H9 (cell line): ENCODE measurements at regions not wholly inside any gene's neighbourhood (a gene's known extent, or its start where the extent isn't known, plus 50 kb on each side); places are given as distances from the start of the nearest gene placed in this dataset.
A peak's percentile ranks its signal among the peaks of the same experiment; 100 is the strongest.

Experiments
- DNase-seq: peaks from one replicate; pipeline ENCODE4 v3.0.0-alpha.2; 2017
- H2AFZ ChIP-seq: one replicate; pipeline ENCODE4 v1.6.1; 2013; ENCODE audit warnings: mild to moderate bottlenecking, low read length, control low read depth, moderate library complexity
- H2AK5ac ChIP-seq: 2 replicates; pipeline ENCODE4 v1.6.1; 2013; ENCODE audit warnings: low read length, control low read depth, mixed read lengths; ENCODE audit not compliant: insufficient read length
- H2BK120ac ChIP-seq: one replicate; pipeline ENCODE4 v1.6.1; 2013; ENCODE audit warnings: low read depth, mild to moderate bottlenecking, low read length, control low read depth, inconsistent platforms; ENCODE audit not compliant: poor library complexity, severe bottlenecking
- H2BK12ac ChIP-seq: 2 replicates; pipeline ENCODE4 v1.6.1; 2013; ENCODE audit warnings: low read length, control low read depth, mixed read lengths, low read depth; ENCODE audit not compliant: insufficient read length
- H2BK15ac ChIP-seq: 2 replicates; pipeline ENCODE4 v1.6.1; 2013; ENCODE audit warnings: low read depth, low read length, control low read depth
- H2BK20ac ChIP-seq: one replicate; pipeline ENCODE4 v1.6.1; 2013; ENCODE audit warnings: low read depth, mild to moderate bottlenecking, low read length, control low read depth, inconsistent platforms; ENCODE audit not compliant: poor library complexity, severe bottlenecking
- H2BK5ac ChIP-seq: 2 replicates; pipeline ENCODE4 v1.6.1; 2013; ENCODE audit warnings: low read length, control low read depth, mixed read lengths; ENCODE audit not compliant: insufficient read length
- H3K14ac ChIP-seq: 2 replicates; pipeline ENCODE4 v1.6.1; 2013; ENCODE audit warnings: low read length, control low read depth; ENCODE audit not compliant: insufficient read depth
- H3K18ac ChIP-seq: 2 replicates; pipeline ENCODE4 v1.6.1; 2013; ENCODE audit warnings: low read depth, mild to moderate bottlenecking, mixed read lengths, low read length, control low read depth; ENCODE audit not compliant: insufficient read length
- H3K23ac ChIP-seq: 2 replicates; pipeline ENCODE4 v1.6.1; 2013; ENCODE audit warnings: low read length, control low read depth, mixed read lengths, low read depth; ENCODE audit not compliant: insufficient read length
- H3K23me2 ChIP-seq: 2 replicates; pipeline ENCODE4 v1.6.1; 2013; ENCODE audit warnings: low read depth, mild to moderate bottlenecking, mixed read lengths, low read length, control low read depth; ENCODE audit not compliant: insufficient read length, poor library complexity, severe bottlenecking
- H3K27ac ChIP-seq: 2 replicates; pipeline ENCODE4 v1.5.1; 2013; ENCODE audit warnings: low read length, control low read depth, mixed read lengths, low read depth; ENCODE audit not compliant: insufficient read length
- H3K27me3 ChIP-seq: 2 replicates; pipeline ENCODE4 v1.6.1; 2013; ENCODE audit warnings: low read length, control low read depth, inconsistent platforms; ENCODE audit not compliant: insufficient read depth
- H3K4ac ChIP-seq: 2 replicates; pipeline ENCODE4 v1.6.1; 2013; ENCODE audit warnings: low read depth, mild to moderate bottlenecking, control low read depth, inconsistent platforms, low read length, moderate library complexity
- H3K4me1 ChIP-seq: 2 replicates; pipeline ENCODE4 v1.6.1; 2013; ENCODE audit warnings: low read length, control low read depth, inconsistent platforms; ENCODE audit not compliant: insufficient read depth
- H3K4me2 ChIP-seq: 2 replicates; pipeline ENCODE4 v1.6.1; 2013; ENCODE audit warnings: low read length, control low read depth, mixed read lengths; ENCODE audit not compliant: insufficient read length, insufficient read depth
- H3K56ac ChIP-seq: 2 replicates; pipeline ENCODE4 v1.6.1; 2013; ENCODE audit warnings: low read depth, mild to moderate bottlenecking, mixed read lengths, low read length, control low read depth; ENCODE audit not compliant: insufficient read length
- H3K79me1 ChIP-seq: 2 replicates; pipeline ENCODE4 v1.6.1; 2013; ENCODE audit warnings: low read depth, mild to moderate bottlenecking, moderate library complexity, low read length, control low read depth, inconsistent platforms; ENCODE audit not compliant: insufficient read depth, poor library complexity, severe bottlenecking
- H3K79me2 ChIP-seq: 2 replicates; pipeline ENCODE4 v1.6.1; 2013; ENCODE audit warnings: low read length, control low read depth, inconsistent platforms; ENCODE audit not compliant: insufficient read depth
- H3K9ac ChIP-seq: 2 replicates; pipeline ENCODE4 v1.6.1; 2013; ENCODE audit warnings: low read length, control low read depth, mixed read lengths; ENCODE audit not compliant: insufficient read length; ENCODE audit errors: extremely low read depth
- H3K9me3 ChIP-seq: one replicate; pipeline ENCODE4 v1.6.1; 2013; ENCODE audit warnings: low read depth, low read length, inconsistent platforms; ENCODE audit not compliant: control insufficient read depth
- H3T11ph ChIP-seq: one replicate; pipeline ENCODE4 v1.6.1; 2013; ENCODE audit warnings: mild to moderate bottlenecking, low read length, control low read depth, inconsistent platforms
- H4K20me1 ChIP-seq: one replicate; pipeline ENCODE4 v1.6.1; 2013; ENCODE audit not compliant: control insufficient read depth, insufficient read length, insufficient read depth
- H4K5ac ChIP-seq: 2 replicates; pipeline ENCODE4 v1.6.1; 2013; ENCODE audit warnings: low read depth, mild to moderate bottlenecking, mixed read lengths, low read length, control low read depth; ENCODE audit not compliant: insufficient read length
- H4K8ac ChIP-seq: replicated peaks from 2 replicates; pipeline ENCODE4 v1.6.1; 2013; ENCODE audit warnings: low read length, control low read depth, mixed read lengths, low read depth; ENCODE audit not compliant: insufficient read length
- H4K91ac ChIP-seq: 2 replicates; pipeline ENCODE4 v1.6.1; 2013; ENCODE audit warnings: low read depth, mild to moderate bottlenecking, moderate library complexity, mixed read lengths, low read length, control low read depth; ENCODE audit not compliant: insufficient read length
- H3K27ac Mint-ChIP-seq, 3 experiments: 2 replicates in 2 of 3; 3 replicates in 1 of 3; pipeline ENCODE4 v1.8.0; 2020 to 2021; ENCODE audit warnings: mixed read lengths in 3 of 3, mild to moderate bottlenecking in 1 of 3, moderate library complexity in 1 of 3
- H3K27me3 Mint-ChIP-seq: 2 replicates; pipeline ENCODE4 v1.8.0; 2021; ENCODE audit warnings: low read depth, mild to moderate bottlenecking, moderate library complexity, mixed read lengths
- H3K36me3 Mint-ChIP-seq, 3 experiments: 2 replicates in 2 of 3; 3 replicates in 1 of 3; pipeline ENCODE4 v1.8.0; 2020 to 2021; ENCODE audit warnings: low read depth in 3 of 3, mixed read lengths in 3 of 3; ENCODE audit not compliant: insufficient read depth in 1 of 3
- H3K4me1 Mint-ChIP-seq, 2 experiments: 2 replicates each; pipeline ENCODE4 v1.8.0; 2020; ENCODE audit warnings: mixed read lengths in 2 of 2
- H3K4me3 Mint-ChIP-seq, 2 experiments: 2 replicates in 1 of 2; 3 replicates in 1 of 2; pipeline ENCODE4 v1.8.0; 2020 to 2021; ENCODE audit warnings: mild to moderate bottlenecking in 2 of 2, mixed read lengths in 2 of 2, moderate library complexity in 1 of 2
- H3K9me3 Mint-ChIP-seq, 2 experiments: 2 replicates in 1 of 2; 3 replicates in 1 of 2; pipeline ENCODE4 v1.8.0; 2020; ENCODE audit warnings: mild to moderate bottlenecking in 2 of 2, mixed read lengths in 2 of 2, moderate library complexity in 1 of 2
- WGBS: extraction: QIAGEN DNeasy Blood & Tissue Kit; methylation state at CpG from one replicate; pipeline ENCODE4 v1.1.7; 2013; ENCODE audit warnings: missing lambda C conversion rate, low lambda C conversion rate, mixed read lengths; ENCODE audit not compliant: insufficient read length; ENCODE audit errors: extremely low coverage; 5-methylcytosine and 5-hydroxymethylcytosine counted together
- TF ChIP-seq, protein P1 (sequence below): fragments of 200-600 bp; sonication (generic); conservative IDR thresholded peaks from 3 replicates; pipeline ENCODE4 v1.8.0; 2021; ENCODE audit warnings: antibody characterized with exemption, mild to moderate bottlenecking

GRCh38 chr5:53783624-53784228 lies 223.3 kb downstream of the NDUFS4 start:
- no peak overlapping the region for H2BK20ac ChIP-seq
- peaks cover 22 to 26% of the 10 kb centered on the region in 2 experiments for H3K4me1 Mint-ChIP-seq

More at GRCh38 chr5:53783624-53784228, 223.3 kb downstream of the NDUFS4 start:
- H3K79me2 ChIP-seq, result no peaks in the 10 kb centered on the region
- no peaks in the 10 kb centered on the region for H3K79me1 ChIP-seq
- no peaks in the 10 kb centered on the region for H3K9me3 ChIP-seq
- no CpG with 5 or more reads among the region's 11 CpGs for WGBS
- H2BK5ac ChIP-seq, result no peak overlapping the region
- no peak overlapping the region for H3K4me2 ChIP-seq
- H2AFZ ChIP-seq, result peak overlapping the region; percentile 50
- no peak overlapping the region for H2BK120ac ChIP-seq
- no peak overlapping the region for H4K8ac ChIP-seq
- no peaks in the 10 kb centered on the region for H4K20me1 ChIP-seq
- H3K4me1 ChIP-seq, result peaks cover 6% of the 10 kb centered on the region; the same call in 1 of the 2 replicates
- H3K14ac ChIP-seq, result no peak overlapping the region
- H3K9me3 Mint-ChIP-seq, result peaks cover 6 to 9% of the 10 kb centered on the region in 2 experiments; a peak in 4 of 5 replicates
- no peak overlapping the region; a peak in 1 of 7 replicates for H3K27ac Mint-ChIP-seq
- no peak overlapping the region for H2BK12ac ChIP-seq
- no peaks in the 10 kb centered on the region for H3K27me3 ChIP-seq
- TF ChIP-seq, protein P1, sequence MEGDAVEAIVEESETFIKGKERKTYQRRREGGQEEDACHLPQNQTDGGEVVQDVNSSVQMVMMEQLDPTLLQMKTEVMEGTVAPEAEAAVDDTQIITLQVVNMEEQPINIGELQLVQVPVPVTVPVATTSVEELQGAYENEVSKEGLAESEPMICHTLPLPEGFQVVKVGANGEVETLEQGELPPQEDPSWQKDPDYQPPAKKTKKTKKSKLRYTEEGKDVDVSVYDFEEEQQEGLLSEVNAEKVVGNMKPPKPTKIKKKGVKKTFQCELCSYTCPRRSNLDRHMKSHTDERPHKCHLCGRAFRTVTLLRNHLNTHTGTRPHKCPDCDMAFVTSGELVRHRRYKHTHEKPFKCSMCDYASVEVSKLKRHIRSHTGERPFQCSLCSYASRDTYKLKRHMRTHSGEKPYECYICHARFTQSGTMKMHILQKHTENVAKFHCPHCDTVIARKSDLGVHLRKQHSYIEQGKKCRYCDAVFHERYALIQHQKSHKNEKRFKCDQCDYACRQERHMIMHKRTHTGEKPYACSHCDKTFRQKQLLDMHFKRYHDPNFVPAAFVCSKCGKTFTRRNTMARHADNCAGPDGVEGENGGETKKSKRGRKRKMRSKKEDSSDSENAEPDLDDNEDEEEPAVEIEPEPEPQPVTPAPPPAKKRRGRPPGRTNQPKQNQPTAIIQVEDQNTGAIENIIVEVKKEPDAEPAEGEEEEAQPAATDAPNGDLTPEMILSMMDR, result no peak
- no peak overlapping the region for H3K18ac ChIP-seq
- no peak overlapping the region for H3K4me3 Mint-ChIP-seq
- no peak overlapping the region for H4K5ac ChIP-seq
- peaks cover 0 to 8% (median 0%) of the 10 kb centered on the region in 3 experiments; a peak in 2 of 7 replicates for H3K36me3 Mint-ChIP-seq
- no peak overlapping the region for H3K27ac ChIP-seq
- no peak overlapping the region for H3T11ph ChIP-seq
- no peak overlapping the region for H4K91ac ChIP-seq
- no peak overlapping the region for H2BK15ac ChIP-seq
- H3K9ac ChIP-seq, result no peak overlapping the region
- H3K4ac ChIP-seq, result no peak overlapping the region
- no peaks in the 10 kb centered on the region for H3K27me3 Mint-ChIP-seq
- H3K23ac ChIP-seq, result no peak overlapping the region
- peak; percentile 32 for DNase-seq
- no peak overlapping the region for H2AK5ac ChIP-seq
- no peaks in the 10 kb centered on the region for H3K23me2 ChIP-seq
- H3K56ac ChIP-seq, result no peak overlapping the region
